ENCODE measurements at regions not wholly inside any gene's neighbourhood (a gene's known extent, or its start where the extent isn't known, plus 50 kb on each side); places are given as distances from the start of the nearest gene placed in this dataset.

GRCh38 chr17:71145486-71145885 is 975.3 kb upstream of the SOX9 start:
- no peak for TF ChIP-seq CTCF (IDR thresholded peaks at IDR 0.05)
- TF ChIP-seq ZNF263 (CRISPR knock-in tag; IDR thresholded peaks at IDR 0.05; ENCODE audit: low read depth), result no peak
- TF ChIP-seq JUN (CRISPR knock-in tag; IDR thresholded peaks at IDR 0.05), result no peak
- no peak for TF ChIP-seq ZNF512 (CRISPR knock-in tag; IDR thresholded peaks at IDR 0.05; ENCODE audit: borderline replicate concordance)
- TF ChIP-seq USF1 (CRISPR knock-in tag; IDR thresholded peaks at IDR 0.05), result no peak
- TF ChIP-seq TEAD4 (CRISPR knock-in tag; IDR thresholded peaks at IDR 0.05), result no peak
- no peak for TF ChIP-seq MLX (CRISPR knock-in tag; IDR thresholded peaks at IDR 0.05)
- TF ChIP-seq HMGXB4 (CRISPR knock-in tag; IDR thresholded peaks at IDR 0.05), result no peak
- TF ChIP-seq ZNF121 (CRISPR knock-in tag; IDR thresholded peaks at IDR 0.05), result no peak
